ENCODE measurements at regions not wholly inside any gene's neighbourhood (a gene's known extent, or its start where the extent isn't known, plus 50 kb on each side); places are given as distances from the start of the nearest gene placed in this dataset.

GRCh38 chr1:68798071-68798470 lies 301.2 kb upstream of the DEPDC1 start:
- H3K4me3 ChIP-seq = no peak overlapping the region
- intact Hi-C loops (cut with DNase I) = no loop called here
- ATAC-seq (no peak), FAIRE-seq (no peak), DNase-seq (no peak)
- no peak overlapping the region for H3K27ac ChIP-seq
- H3K4me1 ChIP-seq = no peaks in the 10 kb centered on the region
- no peaks in the 10 kb centered on the region for H3K27me3 ChIP-seq
- H3K36me3 ChIP-seq = no peaks in the 10 kb centered on the region
- 68 to 73% methylated on average over 1 of the region's 1 CpG for WGBS, 2 donors
- H3K9me3 ChIP-seq = no peaks in the 10 kb centered on the region
- TF ChIP-seq CTCF (IDR thresholded peaks at IDR 0.05) = no peak

- Histone ChIP-seq H3K27ac (no peak overlapping the region), H3K36me3 (no peaks in the 10 kb centered on the region), H3K27me3 (no peaks in the 10 kb centered on the region), H3K9me3 (no peaks in the 10 kb centered on the region), H3K4me1 (no peaks in the 10 kb centered on the region), H3K4me3 (no peak overlapping the region)
- FAIRE-seq (no peak), ATAC-seq (no peak), DNase-seq (no peak)
- intact Hi-C loops (cut with DNase I) = no loop called here
- no peak for TF ChIP-seq CTCF (IDR thresholded peaks at IDR 0.05)
Observed at GRCh38 chr1:68799096-68799495, 302.2 kb upstream of the DEPDC1 start.

- H3K36me3 ChIP-seq = no peaks in the 10 kb centered on the region
- FAIRE-seq (no peak), DNase-seq (no peak), ATAC-seq (no peak)
- no peak overlapping the region for H3K27ac ChIP-seq
- 38 to 71% methylated on average over 1 of the region's 1 CpG for WGBS, 2 donors
- intact Hi-C loops (cut with DNase I) = no loop called here
- TF ChIP-seq CTCF (IDR thresholded peaks at IDR 0.05) = no peak
- no peak overlapping the region for H3K4me3 ChIP-seq
- no peaks in the 10 kb centered on the region for H3K9me3 ChIP-seq
- no peaks in the 10 kb centered on the region for H3K4me1 ChIP-seq
- H3K27me3 ChIP-seq = no peaks in the 10 kb centered on the region
Observed at GRCh38 chr1:68800182-68800581, 303.3 kb upstream of the DEPDC1 start.

- no peak for ATAC-seq
- no peak overlapping the region for H3K4me3 ChIP-seq
- DNase-seq = no peak
- 43 to 45% methylated on average over 5 of the region's 5 CpGs for WGBS, 2 donors
- intact Hi-C loops (cut with DNase I) = no loop called here
- no peak overlapping the region for H3K27ac ChIP-seq
- no peaks in the 10 kb centered on the region for H3K9me3 ChIP-seq
- no peak for FAIRE-seq
- no peaks in the 10 kb centered on the region for H3K36me3 ChIP-seq
- H3K4me1 ChIP-seq = no peaks in the 10 kb centered on the region
- TF ChIP-seq CTCF (IDR thresholded peaks at IDR 0.05) = no peak
- H3K27me3 ChIP-seq = no peaks in the 10 kb centered on the region
Observed at GRCh38 chr1:68801440-68801839, 304.6 kb upstream of the DEPDC1 start.

GRCh38 chr1:68805097-68805641 lies 308.3 kb upstream of the DEPDC1 start:
- ATAC-seq = no peak
- TF ChIP-seq CTCF (IDR thresholded peaks at IDR 0.05) = no peak
- FAIRE-seq = no peak

More at GRCh38 chr1:68805097-68805641, 308.3 kb upstream of the DEPDC1 start:
- Histone ChIP-seq H3K27me3 (no peaks in the 10 kb centered on the region), H3K36me3 (no peaks in the 10 kb centered on the region), H3K4me3 (no peak overlapping the region), H3K4me1 (no peaks in the 10 kb centered on the region), H3K9me3 (no peaks in the 10 kb centered on the region), H3K27ac (no peak overlapping the region)
- 53 to 65% methylated on average over 2 of the region's 2 CpGs for WGBS, 2 donors
- DNase-seq = no peak
- intact Hi-C loops (cut with DNase I) = no loop called here

All from pancreas (tissue), 10 donors.